Mucosa of rectum (tissue), 2 donors: ENCODE measurements at regions not wholly inside any gene's neighbourhood (a gene's known extent, or its start where the extent isn't known, plus 50 kb on each side); places are given as distances from the start of the nearest gene placed in this dataset.

Experiments used
- H3K27ac ChIP-seq, 2 donors: one replicate each; pipeline ENCODE4 v1.7.0; 2013; ENCODE audit warnings: inconsistent platforms in 2 of 2, low read depth in 2 of 2, low read length in 2 of 2
- H3K27me3 ChIP-seq, 2 donors: one replicate each; pipeline ENCODE4 v1.7.0; 2013; ENCODE audit warnings: low read length in 2 of 2; ENCODE audit not compliant: control insufficient read depth in 2 of 2, insufficient read depth in 2 of 2
- H3K36me3 ChIP-seq, 2 donors: one replicate each; pipeline ENCODE4 v1.7.0; 2013; ENCODE audit warnings: low read length in 2 of 2; ENCODE audit not compliant: control insufficient read depth in 2 of 2, insufficient read depth in 2 of 2
- H3K4me1 ChIP-seq, 2 donors: one replicate each; pipeline ENCODE4 v1.7.0; 2013; ENCODE audit warnings: low read length in 2 of 2, mild to moderate bottlenecking in 1 of 2; ENCODE audit not compliant: control insufficient read depth in 2 of 2, insufficient read depth in 2 of 2
- H3K4me3 ChIP-seq, 2 donors: one replicate each; pipeline ENCODE4 v1.7.0; 2013; ENCODE audit warnings: low read length in 2 of 2
- H3K9ac ChIP-seq, 2 donors: one replicate each; pipeline ENCODE4 v1.7.0; 2013; ENCODE audit warnings: low read length in 2 of 2, low read depth in 1 of 2, mild to moderate bottlenecking in 1 of 2
- H3K9me3 ChIP-seq, 2 donors: one replicate each; pipeline ENCODE4 v1.7.0; 2013; ENCODE audit warnings: low read length in 2 of 2; ENCODE audit not compliant: control insufficient read depth in 2 of 2
- donor health status: healthy.
- donor health status: Normal muscosa, but diverticular disease.

- Histone ChIP-seq H3K9me3 (no peaks in the 10 kb centered on the region), H3K27ac (no peak overlapping the region), H3K4me3 (no peak overlapping the region), H3K4me1 (no peaks in the 10 kb centered on the region), H3K9ac (no peak overlapping the region), H3K27me3 (no peaks in the 10 kb centered on the region), H3K36me3 (no peaks in the 10 kb centered on the region)
Observed at GRCh38 chr11:115625502-115625901, 121.3 kb upstream of the CADM1 start.

GRCh38 chr11:115624065-115624464 lies 119.8 kb upstream of the CADM1 start:
- Histone ChIP-seq H3K4me3 (no peak overlapping the region), H3K9me3 (no peaks in the 10 kb centered on the region), H3K9ac (no peak overlapping the region), H3K4me1 (no peaks in the 10 kb centered on the region), H3K27ac (no peak overlapping the region), H3K36me3 (no peaks in the 10 kb centered on the region), H3K27me3 (no peaks in the 10 kb centered on the region)

- peak overlapping the region in 1 of 2 donors; percentile 6 for H3K27ac ChIP-seq
- no peaks in the 10 kb centered on the region for H3K9me3 ChIP-seq
- no peaks in the 10 kb centered on the region for H3K36me3 ChIP-seq
- H3K27me3 ChIP-seq: no peaks in the 10 kb centered on the region
- no peak overlapping the region for H3K4me3 ChIP-seq
- no peaks in the 10 kb centered on the region for H3K4me1 ChIP-seq
- no peak overlapping the region for H3K9ac ChIP-seq
Observed at GRCh38 chr11:115623021-115623451, 118.8 kb upstream of the CADM1 start.

GRCh38 chr11:115618428-115618827 lies 114.2 kb upstream of the CADM1 start:
- H3K27ac ChIP-seq: no peak overlapping the region
- no peaks in the 10 kb centered on the region for H3K36me3 ChIP-seq
- H3K27me3 ChIP-seq: no peaks in the 10 kb centered on the region
- H3K4me1 ChIP-seq: no peaks in the 10 kb centered on the region
- no peaks in the 10 kb centered on the region for H3K9me3 ChIP-seq
- no peak overlapping the region for H3K9ac ChIP-seq
- H3K4me3 ChIP-seq: no peak overlapping the region

- Histone ChIP-seq H3K4me1 (no peaks in the 10 kb centered on the region), H3K36me3 (no peaks in the 10 kb centered on the region), H3K27me3 (no peaks in the 10 kb centered on the region), H3K4me3 (no peak overlapping the region), H3K9ac (no peak overlapping the region), H3K27ac (no peak overlapping the region), H3K9me3 (no peaks in the 10 kb centered on the region)
Observed at GRCh38 chr11:115617767-115618166, 113.6 kb upstream of the CADM1 start.

GRCh38 chr11:115616971-115617370 lies 112.8 kb upstream of the CADM1 start:
- Histone ChIP-seq H3K27me3 (no peaks in the 10 kb centered on the region), H3K4me1 (no peaks in the 10 kb centered on the region), H3K9me3 (no peaks in the 10 kb centered on the region), H3K4me3 (no peak overlapping the region), H3K27ac (no peak overlapping the region), H3K9ac (no peak overlapping the region), H3K36me3 (no peaks in the 10 kb centered on the region)

GRCh38 chr11:115613986-115614632 lies 109.9 kb upstream of the CADM1 start:
- H3K27me3 ChIP-seq: no peaks in the 10 kb centered on the region
- no peak overlapping the region for H3K4me3 ChIP-seq
- no peaks in the 10 kb centered on the region for H3K4me1 ChIP-seq
- H3K27ac ChIP-seq: no peak overlapping the region
- no peaks in the 10 kb centered on the region for H3K36me3 ChIP-seq
- no peak overlapping the region for H3K9ac ChIP-seq
- no peaks in the 10 kb centered on the region for H3K9me3 ChIP-seq

GRCh38 chr11:115613004-115613403 lies 108.8 kb upstream of the CADM1 start:
- no peak overlapping the region for H3K27ac ChIP-seq
- H3K9ac ChIP-seq: no peak overlapping the region
- H3K27me3 ChIP-seq: no peaks in the 10 kb centered on the region
- H3K4me1 ChIP-seq: no peaks in the 10 kb centered on the region
- no peak overlapping the region for H3K4me3 ChIP-seq
- H3K36me3 ChIP-seq: no peaks in the 10 kb centered on the region
- no peaks in the 10 kb centered on the region for H3K9me3 ChIP-seq

- no peaks in the 10 kb centered on the region for H3K27me3 ChIP-seq
- no peaks in the 10 kb centered on the region for H3K36me3 ChIP-seq
- H3K4me3 ChIP-seq: no peak overlapping the region
- H3K27ac ChIP-seq: no peak overlapping the region
- no peaks in the 10 kb centered on the region for H3K4me1 ChIP-seq
- H3K9me3 ChIP-seq: no peaks in the 10 kb centered on the region
- no peak overlapping the region for H3K9ac ChIP-seq
Observed at GRCh38 chr11:115612046-115612730, 108.0 kb upstream of the CADM1 start.

GRCh38 chr11:115611343-115611742 lies 107.1 kb upstream of the CADM1 start:
- H3K9ac ChIP-seq: no peak overlapping the region
- H3K4me3 ChIP-seq: no peak overlapping the region
- H3K27ac ChIP-seq: no peak overlapping the region
- H3K36me3 ChIP-seq: no peaks in the 10 kb centered on the region
- H3K9me3 ChIP-seq: no peaks in the 10 kb centered on the region
- H3K4me1 ChIP-seq: no peaks in the 10 kb centered on the region
- H3K27me3 ChIP-seq: no peaks in the 10 kb centered on the region
